Fibroblast of skin of scalp (primary cell): ENCODE measurements at regions not wholly inside any gene's neighbourhood (a gene's known extent, or its start where the extent isn't known, plus 50 kb on each side); places are given as distances from the start of the nearest gene placed in this dataset.
A peak's percentile ranks its signal among the peaks of the same experiment; 100 is the strongest.

Source experiments
- DNase-seq: peaks from one replicate; pipeline ENCODE4 v3.0.0-alpha.2; 2013

DNA sequence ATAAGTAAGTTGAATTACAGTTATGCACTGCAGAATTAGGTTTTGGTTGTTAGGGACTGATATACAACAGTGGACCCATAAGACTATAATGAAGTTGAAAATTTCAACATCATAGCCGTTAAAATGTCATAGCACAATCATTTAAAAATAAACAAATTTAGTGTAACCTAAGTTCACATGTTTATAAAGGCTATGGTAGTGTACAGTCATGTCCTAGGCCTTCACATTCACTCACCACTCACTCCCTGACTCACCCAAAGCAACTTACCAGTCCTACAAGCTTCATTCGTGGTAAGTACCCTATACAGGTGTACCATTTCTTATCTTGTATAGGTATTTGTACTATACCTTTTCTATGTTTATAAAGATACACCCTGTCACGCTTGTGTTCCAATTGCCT, 113.7 kb downstream of the RAB11FIP2 start:
- DNase-seq, result no peak

DNA sequence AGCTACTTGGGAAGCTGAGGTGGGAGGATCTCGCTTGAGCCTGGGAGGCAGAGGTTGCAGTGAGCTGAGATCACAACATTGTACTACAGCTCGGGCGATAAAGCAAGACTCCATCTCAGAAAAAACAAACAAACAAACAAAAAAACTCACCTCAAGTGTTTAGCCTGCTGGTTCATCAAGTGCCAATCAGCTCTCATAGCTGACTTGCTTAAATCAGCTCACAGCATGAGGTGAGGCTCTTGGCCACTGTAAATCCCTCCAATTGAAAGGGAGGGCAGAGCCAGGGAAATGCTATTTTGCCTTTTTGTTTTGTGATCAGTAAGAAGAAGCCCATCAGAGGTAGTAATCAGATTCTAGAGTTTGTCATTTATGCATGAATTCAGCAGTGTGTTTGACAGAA, 112.3 kb downstream of the RAB11FIP2 start:
- no peak for DNase-seq

DNA sequence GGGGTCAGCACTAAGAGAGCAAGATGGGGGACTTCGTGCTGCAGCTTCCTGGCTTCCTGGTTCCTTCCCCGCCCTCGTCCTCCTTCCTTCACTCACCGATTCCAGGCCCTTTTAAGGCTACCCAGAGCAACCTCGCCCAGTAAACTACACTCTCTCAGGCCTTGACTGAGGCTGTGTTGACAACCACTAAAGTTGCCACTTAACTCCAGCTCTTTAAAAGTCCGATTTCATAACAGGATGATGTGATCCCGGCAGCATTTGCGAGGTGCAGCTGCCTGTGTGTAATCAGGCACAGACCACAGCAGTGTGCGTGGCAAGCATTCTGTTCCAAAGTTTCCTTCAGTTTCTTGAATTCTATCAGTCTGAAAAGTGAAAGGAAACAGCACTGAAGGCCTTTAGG, 110.6 kb downstream of the RAB11FIP2 start:
- DNase-seq, result peak; percentile 64

DNA sequence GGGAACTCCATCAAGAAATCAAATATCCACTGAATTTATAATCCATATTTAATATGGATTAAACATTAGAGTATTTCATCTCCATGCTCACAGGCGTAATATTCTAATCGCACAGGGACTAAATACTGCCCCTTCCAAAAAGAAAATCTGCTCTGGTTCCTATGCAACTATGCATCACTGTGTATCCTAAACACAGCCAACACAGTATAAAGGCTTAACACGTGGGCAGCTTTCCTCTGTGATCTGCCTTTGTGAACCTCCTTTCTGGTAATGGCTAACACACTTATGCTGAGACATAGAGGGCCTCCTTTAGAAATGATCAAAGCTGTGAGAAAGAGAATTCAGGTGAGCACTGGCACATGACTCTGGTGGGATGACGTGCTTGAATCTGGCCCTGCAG, 110.2 kb downstream of the RAB11FIP2 start:
- DNase-seq, result no peak

DNA sequence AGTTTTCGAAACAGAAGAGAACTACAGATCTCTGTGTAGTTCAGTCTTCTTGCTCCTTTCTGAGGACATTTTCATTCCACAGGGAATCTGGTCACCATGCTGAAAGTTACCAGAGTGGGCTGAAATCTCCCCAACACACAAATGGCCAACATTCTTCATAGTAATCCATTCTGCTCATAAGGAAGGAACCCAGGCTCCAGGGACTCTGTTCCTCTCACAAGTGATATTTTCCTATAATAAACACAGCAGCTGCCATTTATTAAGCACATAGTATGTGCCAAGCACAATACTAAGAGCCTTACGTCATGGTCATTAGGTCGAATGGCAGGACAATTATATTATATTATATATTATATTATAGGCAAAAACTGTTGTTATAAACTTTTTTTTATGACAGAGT, 109.8 kb downstream of the RAB11FIP2 start:
- DNase-seq, result no peak

DNA sequence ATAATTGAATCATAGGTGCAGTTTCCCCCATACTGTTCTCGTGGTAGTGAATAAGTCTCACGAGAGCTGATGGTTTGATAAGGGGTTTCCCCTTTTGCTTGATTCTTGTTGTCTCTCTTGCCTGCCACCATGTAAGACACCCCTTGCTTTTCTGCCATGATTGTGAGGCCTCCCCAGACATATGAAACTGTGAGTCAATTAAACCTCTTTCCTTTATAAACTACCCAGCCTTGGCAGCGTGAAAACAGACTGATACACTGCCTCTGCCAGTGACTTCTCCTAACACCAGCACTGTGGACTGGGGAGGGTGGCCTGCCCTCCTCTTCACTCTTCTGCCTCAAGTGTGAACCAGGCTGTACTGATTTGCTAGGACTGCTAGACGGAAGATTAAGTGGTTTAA, 108.6 kb downstream of the RAB11FIP2 start:
- no peak for DNase-seq

DNA sequence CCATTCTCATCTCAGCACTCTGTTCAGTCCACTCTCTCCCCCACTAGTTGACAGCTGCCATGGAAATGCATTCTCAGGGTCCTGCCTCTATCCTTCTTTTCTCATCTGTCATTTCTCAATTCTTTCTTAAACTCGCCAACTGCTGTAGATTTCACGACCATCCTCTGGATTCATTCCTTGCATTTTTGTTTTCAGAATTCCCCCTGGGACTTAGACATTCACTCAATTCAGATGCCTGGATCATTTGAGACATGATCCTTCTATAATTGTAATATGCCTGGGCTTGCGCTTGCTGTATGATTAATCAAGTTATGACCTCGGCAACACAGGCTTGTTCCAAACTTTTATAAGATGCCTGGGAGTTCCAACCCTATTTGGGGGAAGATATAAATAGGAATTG, 104.5 kb downstream of the RAB11FIP2 start:
- DNase-seq, result peak; percentile 57

DNA sequence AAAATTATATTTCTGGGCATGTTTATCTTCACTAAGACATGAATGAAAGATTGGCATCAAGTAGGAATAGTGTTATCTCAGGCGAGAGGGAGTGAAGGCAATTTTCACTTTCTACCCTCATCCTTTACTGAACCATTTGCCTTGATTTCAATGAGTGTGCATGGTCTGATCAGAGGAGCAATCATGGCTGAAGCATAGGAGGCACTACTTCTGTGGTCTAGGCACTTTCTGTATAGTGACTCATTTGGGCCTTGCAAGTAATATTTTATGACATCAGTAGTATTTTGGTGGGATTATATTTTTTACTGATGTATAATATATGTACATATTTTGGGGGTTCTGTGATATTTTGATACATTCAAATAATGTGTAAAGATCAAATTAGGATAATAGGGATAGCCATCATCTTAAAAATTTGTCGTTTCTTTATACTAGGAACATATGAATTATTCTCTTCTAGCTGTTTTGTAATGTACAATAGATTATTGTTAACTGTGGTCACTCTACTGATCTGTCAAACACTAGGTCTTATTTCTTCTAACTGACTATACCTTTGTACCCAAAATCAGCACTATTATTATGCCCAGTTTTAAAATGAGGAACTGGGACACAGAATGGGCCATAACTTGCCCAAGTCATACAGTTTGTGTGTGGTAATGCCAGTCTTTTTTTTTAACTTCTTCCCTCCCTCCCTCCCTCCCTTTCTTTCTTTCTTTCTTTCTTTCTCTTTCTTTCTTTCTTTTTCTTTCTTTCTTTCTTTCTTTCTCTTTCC, 101.9 kb downstream of the RAB11FIP2 start:
- no peak for DNase-seq

DNA sequence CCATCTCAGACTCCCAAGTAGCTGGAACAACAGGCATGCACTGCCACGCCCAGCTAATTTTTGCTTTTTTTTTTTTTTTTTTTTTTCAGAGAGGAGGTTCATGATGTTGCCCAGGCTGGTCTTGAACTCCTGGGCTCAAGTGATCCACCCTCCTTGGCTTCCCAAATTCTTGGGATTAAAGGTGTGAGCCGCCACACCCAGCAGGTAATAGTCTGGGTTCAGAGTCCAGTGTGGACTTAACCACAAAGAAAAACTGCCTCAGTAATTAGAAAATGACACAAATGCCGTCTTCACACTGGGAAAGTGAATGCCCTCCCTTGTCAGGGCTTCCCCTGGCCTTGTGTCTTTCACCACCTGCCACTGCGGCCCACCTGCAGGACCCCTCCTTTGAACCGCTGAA, 101.1 kb downstream of the RAB11FIP2 start:
- no peak for DNase-seq

DNA sequence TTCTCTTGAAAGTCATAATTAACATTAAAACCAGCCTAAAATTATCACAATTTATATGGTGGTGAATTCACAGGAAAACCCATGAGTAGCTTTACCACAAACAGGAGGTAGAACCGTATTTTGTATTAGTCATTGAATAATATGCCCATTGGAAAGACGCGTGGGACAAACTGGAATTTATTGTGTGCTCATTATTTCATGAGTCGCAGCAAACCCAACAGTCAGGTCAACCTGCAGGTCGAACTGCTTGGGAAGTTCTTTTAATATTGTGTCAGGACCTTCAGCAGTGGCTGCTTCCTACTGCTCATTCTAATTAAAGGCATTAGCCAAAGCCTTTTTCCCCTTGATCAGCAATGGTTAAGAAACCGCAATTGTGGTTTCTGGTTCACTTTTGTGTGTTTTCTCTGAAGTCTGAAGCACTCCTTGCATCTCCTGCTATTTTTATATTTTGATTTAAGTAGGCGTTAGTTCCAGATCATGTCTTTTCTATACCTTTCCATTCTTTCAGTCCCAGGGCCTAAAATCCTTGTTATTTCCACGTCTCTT, 100.1 kb downstream of the RAB11FIP2 start:
- DNase-seq, result peak; percentile 15

DNA sequence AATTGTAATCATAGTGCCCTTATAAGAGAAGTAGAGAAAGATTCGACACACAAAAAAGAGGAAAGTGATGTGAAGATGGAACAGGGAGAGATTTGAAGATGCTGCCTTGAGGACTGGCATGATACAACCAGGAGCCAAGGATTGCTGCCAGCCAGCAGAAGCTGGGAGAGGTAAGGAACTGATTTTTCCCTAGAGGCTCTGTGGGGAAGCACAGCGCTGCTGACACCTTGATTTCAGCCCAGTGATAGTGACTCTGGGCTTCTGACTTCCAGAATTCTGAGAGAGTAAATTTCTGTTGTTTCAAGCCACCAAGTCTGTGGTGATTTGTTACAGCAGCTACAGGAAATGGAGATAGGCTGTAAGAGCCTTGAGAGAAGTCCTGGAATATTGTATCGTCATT, 98.2 kb downstream of the RAB11FIP2 start:
- DNase-seq, result no peak

DNA sequence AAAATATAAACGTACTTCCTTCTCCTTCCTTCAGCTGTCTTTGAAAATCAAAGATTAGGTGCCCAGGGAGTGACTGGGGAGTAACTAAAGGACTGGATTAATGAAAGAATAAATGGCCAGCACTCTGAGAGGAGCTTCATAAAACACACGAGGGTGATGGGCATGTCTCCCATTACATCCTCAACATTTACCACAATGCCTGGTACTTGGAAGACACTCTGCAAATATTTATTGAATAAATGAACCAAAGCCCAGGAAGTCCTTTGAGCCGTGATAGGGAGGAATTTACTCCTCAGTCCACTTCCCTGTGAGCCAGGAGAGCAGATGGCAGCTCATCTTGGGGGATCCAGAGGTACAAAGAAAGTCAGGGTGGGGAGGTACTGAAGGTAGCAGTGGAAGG, 96.3 kb downstream of the RAB11FIP2 start:
- no peak for DNase-seq
